ENCODE measurements at regions not wholly inside any gene's neighbourhood (a gene's known extent, or its start where the extent isn't known, plus 50 kb on each side); places are given as distances from the start of the nearest gene placed in this dataset.
A peak's percentile ranks its signal among the peaks of the same experiment; 100 is the strongest.
"Not testable (repeated sequence)": the region's sequence is repeated elsewhere in the genome, so short reads cannot be mapped to it uniquely, and the experiment has no call there.

DNA sequence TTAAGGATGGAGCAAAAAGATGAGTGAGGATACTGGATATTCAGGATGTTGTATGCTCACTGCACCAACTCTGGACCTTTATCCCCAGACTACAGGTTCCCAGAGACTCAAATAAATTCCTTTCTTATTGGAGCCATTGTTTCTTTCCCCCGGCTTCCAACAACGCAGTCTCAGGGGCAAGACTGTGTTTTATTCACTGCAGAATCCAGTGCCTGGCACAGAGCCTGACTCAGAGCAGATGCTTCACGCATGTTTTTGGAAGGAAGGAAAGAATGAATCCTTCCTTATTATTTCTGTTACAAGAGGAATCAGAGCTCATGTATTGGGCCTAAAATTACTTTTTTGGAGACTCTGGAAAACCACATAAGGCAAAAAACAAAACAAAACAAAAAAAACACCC is 96.0 kb upstream of the VGLL4 start:
- H3K9me3 Mint-ChIP-seq, result no peaks in the 10 kb centered on the region
- H3K4me1 Mint-ChIP-seq, result no peaks in the 10 kb centered on the region
- no peak for ATAC-seq (replicated peaks)
- no peaks in the 10 kb centered on the region for H3K27me3 Mint-ChIP-seq
- H3K4me3 Mint-ChIP-seq, result no peak overlapping the region
- H3K27ac Mint-ChIP-seq, result no peak overlapping the region
- H3K36me3 Mint-ChIP-seq (ENCODE audit: low read depth), result no peaks in the 10 kb centered on the region

GRCh38 chr3:11739123-11739522 is 95.4 kb upstream of the VGLL4 start:
- ATAC-seq (replicated peaks), result no peak
- Mint-ChIP-seq H3K27ac (no peak overlapping the region), H3K4me3 (no peak overlapping the region), H3K4me1 (no peaks in the 10 kb centered on the region), H3K9me3 (no peaks in the 10 kb centered on the region), H3K27me3 (no peaks in the 10 kb centered on the region), H3K36me3 (ENCODE audit: low read depth) (no peaks in the 10 kb centered on the region)

GRCh38 chr3:11737742-11738141 is 94.0 kb upstream of the VGLL4 start:
- no peak overlapping the region for H3K4me3 Mint-ChIP-seq
- ATAC-seq (replicated peaks), result no peak
- H3K4me1 Mint-ChIP-seq, result no peaks in the 10 kb centered on the region
- no peak overlapping the region for H3K27ac Mint-ChIP-seq
- no peaks in the 10 kb centered on the region for H3K9me3 Mint-ChIP-seq
- H3K36me3 Mint-ChIP-seq (ENCODE audit: low read depth), result no peaks in the 10 kb centered on the region
- no peaks in the 10 kb centered on the region for H3K27me3 Mint-ChIP-seq

DNA sequence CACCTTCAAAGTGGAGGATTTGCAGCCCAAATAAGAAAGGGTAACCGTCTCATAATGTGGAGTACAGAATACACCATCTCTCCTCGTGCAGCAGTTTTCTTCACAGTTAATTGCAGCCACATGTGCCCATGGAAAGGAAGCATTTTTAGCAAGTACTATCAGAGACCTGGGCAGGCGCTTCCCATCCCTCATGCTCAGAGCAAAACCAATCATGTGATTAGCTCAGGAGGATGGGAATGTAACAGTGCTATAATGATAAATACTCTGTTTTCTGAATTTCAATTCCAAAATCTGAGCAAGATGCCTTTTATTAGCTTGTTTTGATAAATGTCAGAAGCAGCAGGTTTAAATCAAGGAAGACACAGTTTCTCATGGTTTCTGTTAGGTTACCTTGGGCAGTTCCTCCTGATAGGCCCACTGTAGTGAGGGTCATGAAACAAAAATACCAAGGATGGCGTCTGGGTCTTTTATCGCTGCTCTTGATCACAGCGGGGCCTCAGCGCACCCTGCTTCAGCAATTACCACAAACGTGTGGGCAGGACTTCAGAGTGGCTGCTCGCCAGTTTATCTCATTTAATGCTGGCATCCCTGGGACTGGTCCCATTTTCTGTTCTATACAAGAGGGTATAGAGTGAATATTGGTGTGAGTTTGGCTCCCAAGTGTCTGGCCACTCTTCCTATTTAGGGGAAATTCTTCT is 92.6 kb upstream of the VGLL4 start:
- no peak for ATAC-seq (replicated peaks)

DNA sequence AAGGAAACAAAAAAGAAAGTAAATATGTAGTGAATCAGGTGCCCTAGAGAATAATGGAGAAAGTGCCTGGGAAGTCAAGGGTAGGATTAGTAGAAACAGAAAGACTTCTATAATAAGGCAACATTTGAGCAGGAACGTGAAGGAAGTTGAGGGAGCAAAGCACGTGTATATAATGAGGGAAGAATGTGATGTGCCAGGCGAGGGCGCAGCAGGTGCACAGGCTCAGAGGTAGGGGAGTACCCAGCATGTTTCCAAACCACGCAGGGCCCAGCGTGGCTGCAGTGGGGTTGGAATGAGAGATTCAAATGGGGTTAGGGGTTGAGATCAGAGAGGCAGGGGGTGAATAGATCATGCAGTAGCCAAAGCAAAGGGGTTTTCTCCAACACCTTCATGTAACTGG is 91.9 kb upstream of the VGLL4 start:
- Mint-ChIP-seq H3K4me3 (no peak overlapping the region), H3K36me3 (ENCODE audit: low read depth) (no peaks in the 10 kb centered on the region), H3K27ac (no peak overlapping the region), H3K4me1 (no peaks in the 10 kb centered on the region), H3K27me3 (no peaks in the 10 kb centered on the region), H3K9me3 (no peaks in the 10 kb centered on the region)
- ATAC-seq (replicated peaks), result no peak

More for the DNA sequence above, 92.6 kb upstream of the VGLL4 start:
- Mint-ChIP-seq H3K36me3 (ENCODE audit: low read depth) (no peaks in the 10 kb centered on the region), H3K27ac (no peak overlapping the region), H3K9me3 (no peaks in the 10 kb centered on the region), H3K4me3 (no peak overlapping the region), H3K27me3 (no peaks in the 10 kb centered on the region), H3K4me1 (no peaks in the 10 kb centered on the region)

DNA sequence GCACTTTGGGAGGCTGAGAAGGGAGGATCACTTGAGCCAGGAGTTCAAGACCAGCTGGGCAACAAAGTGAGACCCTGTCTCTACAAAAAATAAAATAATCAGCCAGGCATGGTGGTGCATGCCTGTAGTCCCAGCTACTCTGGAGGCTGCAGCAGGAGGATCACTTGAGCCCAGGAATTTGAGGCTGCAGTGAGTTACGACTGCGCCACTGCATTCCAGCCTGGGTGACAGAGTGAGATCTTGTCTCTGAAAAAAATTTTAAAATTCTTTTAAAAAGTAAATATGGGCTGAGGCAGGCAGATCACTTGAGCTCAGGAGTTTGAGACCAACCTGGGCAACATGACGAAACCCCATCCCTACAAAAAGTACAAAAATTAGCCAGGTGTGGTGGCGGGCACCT is 91.4 kb upstream of the VGLL4 start:
- H3K36me3 Mint-ChIP-seq (ENCODE audit: low read depth); H3K9me3 Mint-ChIP-seq; H3K4me3 Mint-ChIP-seq; H3K27ac Mint-ChIP-seq; H3K27me3 Mint-ChIP-seq; H3K4me1 Mint-ChIP-seq; ATAC-seq (replicated peaks): not testable (repeated sequence)

- no peak overlapping the region for H3K4me3 Mint-ChIP-seq
- H3K27me3 Mint-ChIP-seq, result no peaks in the 10 kb centered on the region
- no peaks in the 10 kb centered on the region for H3K36me3 Mint-ChIP-seq (ENCODE audit: low read depth)
- H3K4me1 Mint-ChIP-seq, result no peaks in the 10 kb centered on the region
- H3K27ac Mint-ChIP-seq, result no peak overlapping the region
- H3K9me3 Mint-ChIP-seq, result no peaks in the 10 kb centered on the region
- ATAC-seq (replicated peaks), result no peak
These were observed 90.2 kb upstream of the VGLL4 start for GRCh38 chr3:11733914-11734313.

DNA sequence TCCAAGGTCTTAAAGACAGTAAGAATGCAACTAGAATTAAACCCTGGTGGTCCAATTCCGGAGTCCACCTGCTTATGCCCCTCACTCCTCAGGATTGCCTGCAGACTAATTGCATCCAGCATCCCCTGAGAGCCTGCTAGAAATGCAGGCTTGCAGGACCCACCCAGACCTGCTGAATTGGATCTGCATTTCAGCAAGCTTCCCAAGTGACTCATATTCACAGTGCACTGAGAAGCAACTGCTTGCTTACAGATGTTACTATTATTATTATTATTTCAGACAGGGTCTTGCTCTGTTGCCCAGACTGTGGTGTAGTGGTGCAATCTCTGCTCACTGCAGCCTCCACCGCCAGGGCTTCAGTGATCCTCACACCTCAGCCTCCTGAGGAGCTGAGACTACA is 83.5 kb upstream of the VGLL4 start:
- no peak for ATAC-seq (replicated peaks)

GRCh38 chr3:11726146-11726545 is 82.4 kb upstream of the VGLL4 start:
- H3K36me3 Mint-ChIP-seq (ENCODE audit: low read depth), result no peaks in the 10 kb centered on the region
- peaks cover 11% of the 10 kb centered on the region for H3K27me3 Mint-ChIP-seq
- ATAC-seq (replicated peaks), result no peak
- H3K27ac Mint-ChIP-seq, result no peak overlapping the region
- no peak overlapping the region for H3K4me3 Mint-ChIP-seq
- no peaks in the 10 kb centered on the region for H3K9me3 Mint-ChIP-seq
- H3K4me1 Mint-ChIP-seq, result peaks cover 8% of the 10 kb centered on the region

More for the DNA sequence above, 83.5 kb upstream of the VGLL4 start:
- H3K4me1 Mint-ChIP-seq, result peaks cover 8% of the 10 kb centered on the region
- H3K27ac Mint-ChIP-seq, result no peak overlapping the region
- H3K4me3 Mint-ChIP-seq, result no peak overlapping the region
- peaks cover 11% of the 10 kb centered on the region for H3K27me3 Mint-ChIP-seq
- no peaks in the 10 kb centered on the region for H3K9me3 Mint-ChIP-seq
- no peaks in the 10 kb centered on the region for H3K36me3 Mint-ChIP-seq (ENCODE audit: low read depth)

DNA sequence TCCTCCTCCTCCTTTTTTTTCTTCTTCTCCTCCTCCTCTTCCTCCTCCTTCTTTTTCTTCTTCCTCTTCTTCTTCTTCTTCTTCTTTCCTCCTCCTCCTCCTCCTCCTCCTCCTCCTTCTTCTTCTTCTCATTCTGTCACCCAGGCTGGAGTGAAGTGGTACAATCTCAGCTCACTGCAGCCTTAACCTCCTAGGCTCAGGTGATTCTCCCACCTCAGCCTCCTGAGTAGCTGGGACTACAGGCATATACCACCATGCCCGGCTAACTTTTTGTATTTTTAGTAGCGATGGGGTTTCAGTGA is 81.6 kb upstream of the VGLL4 start:
- Mint-ChIP-seq H3K27me3 (peaks cover 11% of the 10 kb centered on the region), H3K4me3 (peak overlapping the region; percentile 63)
- H3K36me3 Mint-ChIP-seq (ENCODE audit: low read depth); H3K4me1 Mint-ChIP-seq; H3K9me3 Mint-ChIP-seq; H3K27ac Mint-ChIP-seq; ATAC-seq (replicated peaks): not testable (repeated sequence)

DNA sequence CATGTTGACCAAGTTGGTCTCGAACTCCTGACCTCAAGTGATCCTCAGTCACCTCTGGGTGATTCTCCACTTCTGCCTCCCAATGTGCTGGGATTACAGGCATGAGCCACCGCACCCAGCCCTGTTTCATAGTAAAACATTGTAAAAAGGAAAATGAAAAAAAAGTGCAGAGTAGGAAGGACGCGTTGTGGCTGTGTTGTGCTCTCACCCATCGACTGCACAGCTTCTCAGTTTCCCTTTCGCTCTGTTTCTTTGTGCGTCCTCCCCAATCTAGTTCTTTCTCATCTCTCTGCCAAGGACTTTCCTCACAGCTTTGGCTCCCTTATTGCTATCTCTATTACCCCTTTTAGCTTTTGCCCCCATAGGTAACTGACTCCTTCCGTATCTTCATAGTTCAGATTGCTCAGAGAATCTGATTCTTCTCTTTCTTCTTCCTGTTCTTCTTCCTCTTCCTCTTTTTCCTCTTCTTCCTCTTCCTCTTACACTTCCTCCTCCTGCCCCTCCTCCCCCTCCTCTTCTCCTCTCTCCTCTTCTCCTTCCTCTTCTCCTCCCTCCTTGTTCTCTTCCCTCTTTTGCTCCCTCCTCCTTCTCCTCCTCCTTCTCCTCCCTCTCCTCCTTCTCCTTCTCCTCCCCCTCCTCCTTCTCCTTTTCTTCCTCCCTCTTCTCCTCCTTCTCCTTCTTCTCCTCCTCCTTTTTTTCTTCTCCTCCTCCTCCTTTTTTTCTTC is 81.1 kb upstream of the VGLL4 start:
- ATAC-seq (replicated peaks), result peak; percentile 65
- Mint-ChIP-seq H3K4me3 (peak overlapping the region; percentile 63), H3K27me3 (peaks cover 11% of the 10 kb centered on the region), H3K27ac (peak overlapping the region; percentile 20), H3K36me3 (ENCODE audit: low read depth) (no peaks in the 10 kb centered on the region), H3K4me1 (peaks cover 8% of the 10 kb centered on the region), H3K9me3 (no peaks in the 10 kb centered on the region)

DNA sequence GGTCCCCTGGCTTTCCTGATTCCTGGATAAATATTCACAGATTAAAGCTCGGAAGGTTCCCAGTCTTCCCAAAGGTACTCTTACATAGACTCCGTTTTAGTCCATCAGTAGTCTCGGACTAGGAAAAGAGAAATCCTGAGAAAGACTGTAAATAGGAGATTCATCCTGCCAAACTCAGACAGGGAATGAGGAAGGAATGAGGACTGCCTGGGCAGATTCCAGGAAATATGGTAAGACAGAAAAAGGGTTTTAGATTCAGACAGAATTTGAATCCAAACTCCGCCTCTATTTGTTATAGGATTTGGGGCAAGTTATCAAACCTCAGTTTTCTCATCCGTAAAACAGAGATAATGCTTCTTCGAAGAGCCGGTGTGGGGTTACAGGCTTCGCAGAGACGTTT is 77.8 kb upstream of the VGLL4 start:
- H3K4me3 Mint-ChIP-seq, result peak overlapping the region; percentile 82
- no peak overlapping the region for H3K27ac Mint-ChIP-seq
- no peaks in the 10 kb centered on the region for H3K36me3 Mint-ChIP-seq (ENCODE audit: low read depth)
- no peak for ATAC-seq (replicated peaks)
- H3K9me3 Mint-ChIP-seq, result no peaks in the 10 kb centered on the region
- H3K27me3 Mint-ChIP-seq, result peaks cover 9% of the 10 kb centered on the region
- H3K4me1 Mint-ChIP-seq, result peaks cover 15% of the 10 kb centered on the region

- peak overlapping the region; percentile 82 for H3K4me3 Mint-ChIP-seq
- H3K27me3 Mint-ChIP-seq, result peaks cover 9% of the 10 kb centered on the region
- no peaks in the 10 kb centered on the region for H3K36me3 Mint-ChIP-seq (ENCODE audit: low read depth)
- H3K4me1 Mint-ChIP-seq, result peaks cover 15% of the 10 kb centered on the region
- no peaks in the 10 kb centered on the region for H3K9me3 Mint-ChIP-seq
- ATAC-seq (replicated peaks), result no peak
- H3K27ac Mint-ChIP-seq, result peak overlapping the region; percentile 51
These were observed 77.2 kb upstream of the VGLL4 start for GRCh38 chr3:11720917-11721411.

DNA sequence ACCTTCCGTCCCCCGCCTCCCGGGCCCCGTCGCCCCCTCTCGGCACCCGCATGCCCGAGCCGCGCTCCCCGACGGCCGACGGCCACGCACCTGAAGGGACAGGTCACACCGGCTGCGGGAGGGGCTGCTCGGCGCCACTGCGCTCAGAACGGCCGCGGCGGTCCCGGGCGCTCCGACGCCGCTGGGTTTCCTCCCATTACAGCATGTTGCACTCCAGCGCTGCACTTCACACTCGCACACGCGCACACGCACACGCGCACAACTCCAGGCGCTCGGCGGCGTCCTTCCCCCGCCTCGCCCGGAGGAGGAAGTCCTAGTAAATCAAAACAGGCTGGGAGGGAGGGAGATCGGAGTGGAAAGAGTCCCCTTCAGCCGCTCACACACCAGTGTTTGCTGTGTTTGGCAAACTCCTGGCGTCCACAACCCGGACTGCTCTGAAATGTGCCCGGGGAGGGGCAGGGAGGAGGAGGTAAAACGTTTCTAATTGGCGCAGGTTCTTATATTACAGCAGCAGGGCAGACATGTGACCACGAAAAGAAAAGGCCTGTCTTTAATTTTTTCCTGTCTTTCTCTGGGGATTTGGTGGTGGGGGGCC is 76.7 kb upstream of the VGLL4 start:
- Mint-ChIP-seq H3K27me3 (peaks cover 8% of the 10 kb centered on the region), H3K4me1 (peaks cover 15% of the 10 kb centered on the region), H3K36me3 (ENCODE audit: low read depth) (no peaks in the 10 kb centered on the region), H3K4me3 (peak overlapping the region; percentile 82), H3K9me3 (no peaks in the 10 kb centered on the region), H3K27ac (peak overlapping the region; percentile 51)
- ATAC-seq (replicated peaks), result peak; percentile 59

Data from activated T-helper 17 cell treated with anti-CD3 and anti-CD28 coated beads, Interleukin-2, amount 50 U/mL, for 72 hours (primary cell).